Spleen (tissue), 11 donors: ENCODE measurements at regions not wholly inside any gene's neighbourhood (a gene's known extent, or its start where the extent isn't known, plus 50 kb on each side); places are given as distances from the start of the nearest gene placed in this dataset.

Experiments used
- DNase-seq: peaks from one replicate; pipeline ENCODE4 v3.0.0-alpha.2; 2020
- H3K27ac ChIP-seq, 8 donors: fragments of 200-600 bp; sonication (generic) in 7 of 8; 1 replicate in 4 of 8; 2 replicates in 4 of 8; pipeline versions ENCODE4 v1.5.0 to v1.8.0; 2016 to 2021; ENCODE audit warnings: inconsistent platforms in 4 of 8, mild to moderate bottlenecking in 4 of 8, moderate library complexity in 1 of 8
- H3K27me3 ChIP-seq, 7 donors: fragments of 200-600 bp; sonication (generic) in 6 of 7; replicated peaks in 1 of 7; 1 replicate in 4 of 7; 2 replicates in 3 of 7; pipeline versions ENCODE4 v1.5.0 to v1.8.0; 2016 to 2021; ENCODE audit warnings: inconsistent platforms in 3 of 7, mild to moderate bottlenecking in 1 of 7
- H3K36me3 ChIP-seq, 6 donors: fragments of 200-600 bp; sonication (generic) in 5 of 6; 1 replicate in 4 of 6; 2 replicates in 2 of 6; pipeline versions ENCODE4 v1.5.0 to v1.8.0; 2016 to 2021; ENCODE audit warnings: inconsistent platforms in 2 of 6
- H3K4me1 ChIP-seq, 6 donors: fragments of 200-600 bp; sonication (generic) in 5 of 6; 1 replicate in 3 of 6; 2 replicates in 3 of 6; pipeline versions ENCODE4 v1.5.0 to v1.8.0; 2016 to 2021; ENCODE audit warnings: inconsistent platforms in 3 of 6
- H3K4me3 ChIP-seq, 8 donors: fragments of 200-600 bp; sonication (generic) in 7 of 8; 1 replicate in 4 of 8; 2 replicates in 4 of 8; pipeline versions ENCODE4 v1.5.0 to v1.8.0; 2016 to 2021; ENCODE audit warnings: inconsistent platforms in 4 of 8, mild to moderate bottlenecking in 4 of 8, moderate library complexity in 2 of 8
- H3K9me3 ChIP-seq, 8 donors: fragments of 200-600 bp; sonication (generic) in 7 of 8; 1 replicate in 4 of 8; 2 replicates in 4 of 8; pipeline versions ENCODE4 v1.5.0 to v1.8.0; 2016 to 2021; ENCODE audit warnings: inconsistent platforms in 4 of 8
- POLR2A ChIP-seq, 3 donors: fragments of 450-650 bp; IDR thresholded peaks; one replicate each; pipeline ENCODE4 v1.5.1; 2017; ENCODE audit warnings: antibody characterized with exemption in 3 of 3, mild to moderate bottlenecking in 1 of 3
- POLR2AphosphoS5 ChIP-seq, 3 donors: sonication (generic); formaldehyde crosslinking; IDR thresholded peaks; one replicate each; pipeline ENCODE4 v1.5.1; 2017; ENCODE audit warnings: antibody characterized with exemption in 3 of 3
- WGBS, 5 donors: extraction: QIAGEN DNeasy Blood & Tissue Kit in 3 of 5; methylation state at CpG; one replicate each; pipeline versions ENCODE4 v1.1.5 to v1.1.7; 2013 to 2018; 5-methylcytosine and 5-hydroxymethylcytosine counted together
- intact Hi-C: fragments of 100-400 bp; cut with DNase I; formaldehyde crosslinking; loops from one replicate; pipeline ENCODE4 v1.15.0; 2023; ENCODE audit warnings: low total_unique reads
- TF ChIP-seq, protein P1 (sequence below), 11 experiments: fragments of 200-600 bp in 7 of 11; fragments of 450-650 bp in 4 of 11; sonication (generic) in 4 of 11; IDR thresholded peaks in 8 of 11; conservative IDR thresholded peaks in 3 of 11; 1 replicate in 7 of 11; 2 replicates in 4 of 11; pipeline versions ENCODE4 v1.4.0 to v1.8.0; 2016 to 2021; ENCODE audit warnings: antibody characterized with exemption in 11 of 11, inconsistent platforms in 4 of 11, mild to moderate bottlenecking in 1 of 11
- donor health status: healthy with polysubstance abuse.
- donor health status: DM: no; HTN: no; CAD: no; lungs with moderate emphysema.
- donor health status: DM: no; HTN: no; CAD: no.
- donor health status: Bipolar disorder and iron deficiency.
- donor health status: healthy.
- donor health status: DM: no; HTN: no; CAD: no.
- donor health status: DM: yes; HTN: yes; CAD: no.

DNA sequence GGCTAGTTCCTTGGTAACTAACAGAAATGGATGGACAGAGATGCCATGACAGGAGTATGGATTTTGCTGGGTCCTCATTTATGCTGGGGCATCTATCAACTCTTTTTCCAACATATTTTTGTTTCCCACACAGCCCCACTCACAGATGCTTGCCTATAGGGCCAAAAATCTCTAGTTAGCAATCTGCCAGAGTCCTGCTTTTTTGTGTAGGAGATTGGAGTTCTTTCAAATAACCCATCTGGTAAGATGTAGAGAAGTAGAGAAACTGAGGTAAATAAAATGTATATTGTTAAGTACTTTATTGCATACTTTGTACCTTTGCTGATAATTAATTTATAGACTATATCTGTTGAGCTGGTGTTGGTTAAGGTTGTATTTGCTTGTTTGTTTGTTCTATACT, 456.5 kb upstream of the GOLIM4 start:
- no peak overlapping the region for H3K27ac ChIP-seq
- H3K36me3 ChIP-seq, result no peaks in the 10 kb centered on the region
- H3K4me1 ChIP-seq, result no peaks in the 10 kb centered on the region
- intact Hi-C loops, result no loop called here
- no peak overlapping the region for H3K4me3 ChIP-seq
- TF ChIP-seq POLR2A (IDR thresholded peaks at IDR 0.05) (no peak), POLR2AphosphoS5 (IDR thresholded peaks at IDR 0.05) (no peak)
- TF ChIP-seq, protein P1, sequence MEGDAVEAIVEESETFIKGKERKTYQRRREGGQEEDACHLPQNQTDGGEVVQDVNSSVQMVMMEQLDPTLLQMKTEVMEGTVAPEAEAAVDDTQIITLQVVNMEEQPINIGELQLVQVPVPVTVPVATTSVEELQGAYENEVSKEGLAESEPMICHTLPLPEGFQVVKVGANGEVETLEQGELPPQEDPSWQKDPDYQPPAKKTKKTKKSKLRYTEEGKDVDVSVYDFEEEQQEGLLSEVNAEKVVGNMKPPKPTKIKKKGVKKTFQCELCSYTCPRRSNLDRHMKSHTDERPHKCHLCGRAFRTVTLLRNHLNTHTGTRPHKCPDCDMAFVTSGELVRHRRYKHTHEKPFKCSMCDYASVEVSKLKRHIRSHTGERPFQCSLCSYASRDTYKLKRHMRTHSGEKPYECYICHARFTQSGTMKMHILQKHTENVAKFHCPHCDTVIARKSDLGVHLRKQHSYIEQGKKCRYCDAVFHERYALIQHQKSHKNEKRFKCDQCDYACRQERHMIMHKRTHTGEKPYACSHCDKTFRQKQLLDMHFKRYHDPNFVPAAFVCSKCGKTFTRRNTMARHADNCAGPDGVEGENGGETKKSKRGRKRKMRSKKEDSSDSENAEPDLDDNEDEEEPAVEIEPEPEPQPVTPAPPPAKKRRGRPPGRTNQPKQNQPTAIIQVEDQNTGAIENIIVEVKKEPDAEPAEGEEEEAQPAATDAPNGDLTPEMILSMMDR (IDR thresholded peaks at IDR 0.05 in 8 of 11, conservative IDR thresholded peaks at IDR 0.05 in 3 of 11), result no peak
- H3K27me3 ChIP-seq, result no peaks in the 10 kb centered on the region
- H3K9me3 ChIP-seq, result no peaks in the 10 kb centered on the region
- DNase-seq, result no peak

DNA sequence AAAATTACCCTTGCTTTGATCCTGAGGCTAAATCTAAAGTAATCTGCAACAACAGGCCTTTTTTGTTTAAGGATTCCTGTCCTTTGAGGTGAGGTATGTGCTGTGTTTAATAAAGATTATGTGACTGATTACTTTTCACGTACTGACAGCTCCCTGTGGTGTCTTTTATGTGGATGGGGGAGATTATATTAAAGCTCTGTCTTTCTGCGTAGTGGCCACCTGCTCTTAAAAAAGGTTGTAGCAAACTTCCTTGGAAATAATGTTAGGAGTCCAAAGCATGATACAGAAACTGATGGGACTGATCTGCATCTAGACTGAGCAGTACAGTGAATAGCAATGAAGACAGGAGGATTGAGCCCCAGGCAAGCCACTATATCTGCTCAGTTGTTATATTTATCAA, 453.0 kb upstream of the GOLIM4 start:
- DNase-seq, result no peak
- no peaks in the 10 kb centered on the region for H3K36me3 ChIP-seq
- no peak for TF ChIP-seq POLR2AphosphoS5 (IDR thresholded peaks at IDR 0.05)
- no peak for TF ChIP-seq POLR2A (IDR thresholded peaks at IDR 0.05)
- TF ChIP-seq, protein P1 (IDR thresholded peaks at IDR 0.05 in 8 of 11, conservative IDR thresholded peaks at IDR 0.05 in 3 of 11), result no peak
- H3K27ac ChIP-seq, result no peak overlapping the region
- no peak overlapping the region for H3K4me3 ChIP-seq
- WGBS, 5 donors, result 60 to 79% (median 75%) methylated on average over 2 of the region's 2 CpGs
- H3K9me3 ChIP-seq, result no peaks in the 10 kb centered on the region
- intact Hi-C loops, result no loop called here
- no peaks in the 10 kb centered on the region for H3K27me3 ChIP-seq
- no peaks in the 10 kb centered on the region for H3K4me1 ChIP-seq

DNA sequence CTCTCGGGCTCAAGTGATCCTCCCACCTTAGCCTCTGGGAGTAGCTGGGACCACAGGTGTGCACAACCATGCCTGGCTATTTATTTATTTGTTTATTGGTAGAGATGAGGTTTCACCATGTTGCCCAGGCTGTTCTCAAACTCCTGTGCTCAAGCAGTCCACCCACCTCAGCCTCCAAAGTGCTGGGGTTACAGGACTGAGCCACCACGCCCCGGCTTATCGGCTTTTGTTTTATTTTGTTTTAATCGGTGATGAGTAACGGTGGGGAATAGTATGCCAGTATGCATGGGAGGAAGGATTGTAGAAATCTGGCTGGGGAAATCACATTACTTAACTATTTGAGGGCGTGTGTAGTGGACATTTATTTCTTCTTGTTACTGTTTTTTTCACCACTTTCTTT, 451.0 kb upstream of the GOLIM4 start:
- WGBS, 5 donors, result 85 to 93% (median 88%) methylated on average over 7 of the region's 7 CpGs
- Histone ChIP-seq H3K4me3 (no peak overlapping the region), H3K36me3 (no peaks in the 10 kb centered on the region), H3K4me1 (no peaks in the 10 kb centered on the region), H3K27me3 (no peaks in the 10 kb centered on the region), H3K9me3 (no peaks in the 10 kb centered on the region), H3K27ac (no peak overlapping the region)
- no peak for TF ChIP-seq POLR2AphosphoS5 (IDR thresholded peaks at IDR 0.05)
- TF ChIP-seq POLR2A (IDR thresholded peaks at IDR 0.05), result no peak
- TF ChIP-seq, protein P1 (IDR thresholded peaks at IDR 0.05 in 8 of 11, conservative IDR thresholded peaks at IDR 0.05 in 3 of 11), result no peak
- peak; percentile 19 for DNase-seq
- intact Hi-C loops, result no loop called here

DNA sequence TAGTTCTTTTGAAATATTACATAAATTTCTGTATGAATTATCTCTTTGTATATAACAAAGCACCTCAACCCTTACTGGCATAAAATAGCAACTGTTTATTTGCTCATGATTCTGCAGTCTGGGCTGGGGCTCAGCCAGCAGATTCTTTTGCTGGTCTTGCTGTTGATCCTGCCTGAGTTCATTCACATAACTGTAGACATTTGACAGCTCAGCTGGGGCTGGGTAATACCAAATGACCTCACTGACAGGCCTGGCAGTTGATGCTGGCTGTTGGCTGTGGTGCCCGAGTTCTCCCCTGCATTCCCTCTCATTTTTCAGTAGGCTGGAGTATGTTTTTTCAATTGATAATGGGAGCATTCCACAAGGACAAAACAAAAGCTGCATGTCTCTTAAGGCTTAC, 449.9 kb upstream of the GOLIM4 start:
- peak; percentile 60 for DNase-seq
- intact Hi-C loops, result no loop called here
- TF ChIP-seq POLR2AphosphoS5 (IDR thresholded peaks at IDR 0.05) (no peak), POLR2A (IDR thresholded peaks at IDR 0.05) (no peak)
- TF ChIP-seq, protein P1 (IDR thresholded peaks at IDR 0.05 in 8 of 11, conservative IDR thresholded peaks at IDR 0.05 in 3 of 11), result no peak
- Histone ChIP-seq H3K27ac (no peak overlapping the region), H3K9me3 (no peaks in the 10 kb centered on the region), H3K36me3 (no peaks in the 10 kb centered on the region), H3K4me3 (no peak overlapping the region), H3K4me1 (no peaks in the 10 kb centered on the region), H3K27me3 (no peaks in the 10 kb centered on the region)
- WGBS, 5 donors, result 45 to 78% (median 75%) methylated on average over 1 of the region's 1 CpG
